ENCODE measurements at regions not wholly inside any gene's neighbourhood (a gene's known extent, or its start where the extent isn't known, plus 50 kb on each side); places are given as distances from the start of the nearest gene placed in this dataset.

- no peaks in the 10 kb centered on the region for H3K27me3 ChIP-seq
- no peak overlapping the region for H3K27ac ChIP-seq
- H3K4me3 ChIP-seq = no peak overlapping the region
- no peaks in the 10 kb centered on the region for H3K36me3 ChIP-seq
- no peak for DNase-seq (ENCODE audit: low spot score in 2 of 2)
- TF ChIP-seq POLR2A (IDR thresholded peaks at IDR 0.05) (no peak), CTCF (IDR thresholded peaks at IDR 0.05) (no peak)
- no peaks in the 10 kb centered on the region for H3K9me3 ChIP-seq
- no peaks in the 10 kb centered on the region for H3K4me1 ChIP-seq
- intact Hi-C loops (cut with DNase I; ENCODE audit: low total_unique reads) = no loop called here
Observed at GRCh38 chr3:40617084-40617483, 92.3 kb downstream of the ZNF621 start.

GRCh38 chr3:40618158-40618557 is 93.4 kb downstream of the ZNF621 start:
- no peaks in the 10 kb centered on the region for H3K27me3 ChIP-seq
- no peak overlapping the region for H3K4me3 ChIP-seq
- intact Hi-C loops (cut with DNase I; ENCODE audit: low total_unique reads) = no loop called here
- no peaks in the 10 kb centered on the region for H3K4me1 ChIP-seq
- H3K27ac ChIP-seq = no peak overlapping the region
- H3K9me3 ChIP-seq = no peaks in the 10 kb centered on the region
- no peak for DNase-seq (ENCODE audit: low spot score in 2 of 2)
- H3K36me3 ChIP-seq = no peaks in the 10 kb centered on the region
- TF ChIP-seq CTCF (IDR thresholded peaks at IDR 0.05) (no peak), POLR2AphosphoS5 (IDR thresholded peaks at IDR 0.05) (no peak), POLR2A (IDR thresholded peaks at IDR 0.05) (no peak)

GRCh38 chr3:40620151-40620550 is 95.4 kb downstream of the ZNF621 start:
- TF ChIP-seq POLR2A (IDR thresholded peaks at IDR 0.05) = no peak
- TF ChIP-seq POLR2AphosphoS5 (IDR thresholded peaks at IDR 0.05) = no peak
- TF ChIP-seq CTCF (IDR thresholded peaks at IDR 0.05) = no peak
- no peak overlapping the region for H3K27ac ChIP-seq
- intact Hi-C loops (cut with DNase I; ENCODE audit: low total_unique reads) = no loop called here

GRCh38 chr3:40621252-40621651 is 96.5 kb downstream of the ZNF621 start:
- DNase-seq (ENCODE audit: low spot score in 2 of 2) = no peak
- TF ChIP-seq POLR2A (IDR thresholded peaks at IDR 0.05) = no peak
- no peak for TF ChIP-seq POLR2AphosphoS5 (IDR thresholded peaks at IDR 0.05)
- TF ChIP-seq CTCF (IDR thresholded peaks at IDR 0.05) = no peak
- intact Hi-C loops (cut with DNase I; ENCODE audit: low total_unique reads) = no loop called here
- peaks cover 0 to 7% of the 10 kb centered on the region in 2 donors for H3K9me3 ChIP-seq
- H3K36me3 ChIP-seq = no peaks in the 10 kb centered on the region
- H3K4me1 ChIP-seq = no peaks in the 10 kb centered on the region
- H3K27ac ChIP-seq = no peak overlapping the region
- no peaks in the 10 kb centered on the region for H3K27me3 ChIP-seq
- no peak overlapping the region for H3K4me3 ChIP-seq

More at GRCh38 chr3:40620151-40620550, 95.4 kb downstream of the ZNF621 start:
- Histone ChIP-seq H3K27me3 (no peaks in the 10 kb centered on the region), H3K36me3 (no peaks in the 10 kb centered on the region), H3K4me3 (no peak overlapping the region), H3K9me3 (peaks cover 0 to 7% of the 10 kb centered on the region in 2 donors), H3K4me1 (no peaks in the 10 kb centered on the region)
- peak in 1 of 2 donors; percentile 25 for DNase-seq (ENCODE audit: low spot score in 2 of 2)

- Histone ChIP-seq H3K4me1 (no peaks in the 10 kb centered on the region), H3K27me3 (no peaks in the 10 kb centered on the region), H3K9me3 (peaks cover 0 to 7% of the 10 kb centered on the region in 2 donors), H3K4me3 (no peak overlapping the region), H3K27ac (no peak overlapping the region), H3K36me3 (no peaks in the 10 kb centered on the region)
- intact Hi-C loops (cut with DNase I; ENCODE audit: low total_unique reads) = no loop called here
- TF ChIP-seq CTCF (IDR thresholded peaks at IDR 0.05) (no peak), POLR2A (IDR thresholded peaks at IDR 0.05) (no peak), POLR2AphosphoS5 (IDR thresholded peaks at IDR 0.05) (no peak)
- DNase-seq (ENCODE audit: low spot score in 2 of 2) = no peak
Observed at GRCh38 chr3:40623567-40623966, 98.8 kb downstream of the ZNF621 start.

All from breast epithelium (tissue), 4 donors.